NCI-H510A (cell line): ENCODE measurements at regions not wholly inside any gene's neighbourhood (a gene's known extent, or its start where the extent isn't known, plus 50 kb on each side); places are given as distances from the start of the nearest gene placed in this dataset.
"Not testable (repeated sequence)": the region's sequence is repeated elsewhere in the genome, so short reads cannot be mapped to it uniquely, and the experiment has no call there.

Experiments
- DNase-seq: peaks from one replicate; lab custom pipeline; 2025; lab: John Stamatoyannopoulos, UW

GRCh38 chr9:17846948-17847655 is 268.2 kb downstream of the SH3GL2 start:
- DNase-seq: no peak

GRCh38 chr9:17847908-17848307 is 269.0 kb downstream of the SH3GL2 start:
- no peak for DNase-seq

GRCh38 chr9:17852108-17852507 is 273.2 kb downstream of the SH3GL2 start:
- no peak for DNase-seq

- DNase-seq: no peak
Measured at GRCh38 chr9:17854487-17854886, 275.6 kb downstream of the SH3GL2 start.

GRCh38 chr9:17856995-17857394 is 278.1 kb downstream of the SH3GL2 start:
- no peak for DNase-seq

- DNase-seq: no peak
Measured at GRCh38 chr9:17859228-17859627, 280.4 kb downstream of the SH3GL2 start.

- no peak for DNase-seq
Measured at GRCh38 chr9:17859987-17860386, 281.1 kb downstream of the SH3GL2 start.

GRCh38 chr9:17862101-17862500 is 283.2 kb downstream of the SH3GL2 start:
- DNase-seq: no peak

- no peak for DNase-seq
Measured at GRCh38 chr9:17862629-17863028, 283.8 kb downstream of the SH3GL2 start.

- DNase-seq: no peak
Measured at GRCh38 chr9:17863213-17863883, 284.5 kb downstream of the SH3GL2 start.

GRCh38 chr9:17863924-17864323 is 285.1 kb downstream of the SH3GL2 start:
- no peak for DNase-seq

- no peak for DNase-seq
Measured at GRCh38 chr9:17864951-17865350, 286.1 kb downstream of the SH3GL2 start.

GRCh38 chr9:17865881-17866280 is 287.0 kb downstream of the SH3GL2 start:
- DNase-seq: no peak

GRCh38 chr9:17870722-17871121 is 291.9 kb downstream of the SH3GL2 start:
- DNase-seq: no peak

- DNase-seq: no peak
Measured at GRCh38 chr9:17871213-17871890, 292.5 kb downstream of the SH3GL2 start.

GRCh38 chr9:17875886-17876285 is 297.0 kb downstream of the SH3GL2 start:
- DNase-seq: no peak

- no peak for DNase-seq
Measured at GRCh38 chr9:17876687-17877086, 297.8 kb downstream of the SH3GL2 start.

- DNase-seq: no peak
Measured at GRCh38 chr9:17878810-17879370, 300.0 kb downstream of the SH3GL2 start.

GRCh38 chr9:17881371-17881770 is 302.5 kb downstream of the SH3GL2 start:
- DNase-seq: no peak

GRCh38 chr9:17882688-17883594 is 304.1 kb downstream of the SH3GL2 start:
- DNase-seq: no peak

- no peak for DNase-seq
Measured at GRCh38 chr9:17888066-17888465, 309.2 kb downstream of the SH3GL2 start.

GRCh38 chr9:17888964-17889363 is 310.1 kb downstream of the SH3GL2 start:
- not testable (repeated sequence) for DNase-seq
